ENCODE measurements at regions not wholly inside any gene's neighbourhood (a gene's known extent, or its start where the extent isn't known, plus 50 kb on each side); places are given as distances from the start of the nearest gene placed in this dataset.

DNA sequence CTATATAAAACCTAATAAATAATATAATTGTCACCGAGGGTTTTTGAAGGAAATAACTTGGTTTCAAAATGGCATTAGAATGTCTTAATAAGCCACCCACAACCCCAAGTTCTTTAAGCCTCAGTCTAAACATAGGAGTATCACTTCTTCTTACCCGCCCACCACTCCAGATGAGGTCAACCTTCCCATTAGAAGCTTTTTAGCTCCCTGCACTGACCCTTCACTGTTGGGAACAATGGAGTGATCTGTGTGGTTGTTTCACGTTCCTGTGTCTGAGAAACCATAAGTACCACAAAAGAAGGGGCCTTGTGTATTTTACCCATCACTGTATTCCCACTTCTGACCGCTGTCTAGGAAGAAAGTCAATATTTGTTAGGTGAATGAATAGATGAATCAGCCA, 326.3 kb upstream of the ZNF521 start:
- Histone ChIP-seq H3K9ac (ENCODE audit: low read depth in 2 of 2, low read length in 2 of 2) (no peak overlapping the region), H3K36me3 (no peaks in the 10 kb centered on the region), H3K4me3 (no peak overlapping the region), H3K27me3 (no peaks in the 10 kb centered on the region), H3K9me3 (no peaks in the 10 kb centered on the region), H3K4me1 (no peaks in the 10 kb centered on the region), H3K27ac (no peak overlapping the region)
- TF ChIP-seq, protein P1, sequence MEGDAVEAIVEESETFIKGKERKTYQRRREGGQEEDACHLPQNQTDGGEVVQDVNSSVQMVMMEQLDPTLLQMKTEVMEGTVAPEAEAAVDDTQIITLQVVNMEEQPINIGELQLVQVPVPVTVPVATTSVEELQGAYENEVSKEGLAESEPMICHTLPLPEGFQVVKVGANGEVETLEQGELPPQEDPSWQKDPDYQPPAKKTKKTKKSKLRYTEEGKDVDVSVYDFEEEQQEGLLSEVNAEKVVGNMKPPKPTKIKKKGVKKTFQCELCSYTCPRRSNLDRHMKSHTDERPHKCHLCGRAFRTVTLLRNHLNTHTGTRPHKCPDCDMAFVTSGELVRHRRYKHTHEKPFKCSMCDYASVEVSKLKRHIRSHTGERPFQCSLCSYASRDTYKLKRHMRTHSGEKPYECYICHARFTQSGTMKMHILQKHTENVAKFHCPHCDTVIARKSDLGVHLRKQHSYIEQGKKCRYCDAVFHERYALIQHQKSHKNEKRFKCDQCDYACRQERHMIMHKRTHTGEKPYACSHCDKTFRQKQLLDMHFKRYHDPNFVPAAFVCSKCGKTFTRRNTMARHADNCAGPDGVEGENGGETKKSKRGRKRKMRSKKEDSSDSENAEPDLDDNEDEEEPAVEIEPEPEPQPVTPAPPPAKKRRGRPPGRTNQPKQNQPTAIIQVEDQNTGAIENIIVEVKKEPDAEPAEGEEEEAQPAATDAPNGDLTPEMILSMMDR (IDR thresholded peaks at IDR 0.05) = no peak
- intact Hi-C loops (cut with DNase I) = no loop called here
- no peak for DNase-seq

- intact Hi-C loops (cut with DNase I) = no loop called here
- H3K9me3 ChIP-seq = no peaks in the 10 kb centered on the region
- no peak for DNase-seq
- H3K36me3 ChIP-seq = no peaks in the 10 kb centered on the region
- H3K4me1 ChIP-seq = no peaks in the 10 kb centered on the region
- no peaks in the 10 kb centered on the region for H3K27me3 ChIP-seq
- H3K4me3 ChIP-seq = no peak overlapping the region
- no peak overlapping the region for H3K9ac ChIP-seq (ENCODE audit: low read depth in 2 of 2, low read length in 2 of 2)
- no peak overlapping the region for H3K27ac ChIP-seq
- TF ChIP-seq, protein P1 (IDR thresholded peaks at IDR 0.05) = no peak
Measured at GRCh38 chr18:25675123-25675850, 323.3 kb upstream of the ZNF521 start.

GRCh38 chr18:25674183-25674582, 322.2 kb upstream of the ZNF521 start:
- no peaks in the 10 kb centered on the region for H3K36me3 ChIP-seq
- intact Hi-C loops (cut with DNase I) = no loop called here
- H3K27ac ChIP-seq = no peak overlapping the region
- no peak overlapping the region for H3K9ac ChIP-seq (ENCODE audit: low read depth in 2 of 2, low read length in 2 of 2)
- H3K9me3 ChIP-seq = no peaks in the 10 kb centered on the region
- TF ChIP-seq, protein P1 (IDR thresholded peaks at IDR 0.05) = no peak
- no peak for DNase-seq
- no peak overlapping the region for H3K4me3 ChIP-seq
- H3K4me1 ChIP-seq = no peaks in the 10 kb centered on the region
- no peaks in the 10 kb centered on the region for H3K27me3 ChIP-seq

- no peaks in the 10 kb centered on the region for H3K27me3 ChIP-seq
- H3K4me1 ChIP-seq = no peaks in the 10 kb centered on the region
- no peak overlapping the region for H3K4me3 ChIP-seq
- no peak overlapping the region for H3K9ac ChIP-seq (ENCODE audit: low read depth in 2 of 2, low read length in 2 of 2)
- H3K27ac ChIP-seq = no peak overlapping the region
- intact Hi-C loops (cut with DNase I) = no loop called here
- H3K36me3 ChIP-seq = no peaks in the 10 kb centered on the region
- H3K9me3 ChIP-seq = no peaks in the 10 kb centered on the region
- DNase-seq = no peak
- TF ChIP-seq, protein P1 (IDR thresholded peaks at IDR 0.05) = no peak
Measured at GRCh38 chr18:25672490-25672889, 320.5 kb upstream of the ZNF521 start.

DNA sequence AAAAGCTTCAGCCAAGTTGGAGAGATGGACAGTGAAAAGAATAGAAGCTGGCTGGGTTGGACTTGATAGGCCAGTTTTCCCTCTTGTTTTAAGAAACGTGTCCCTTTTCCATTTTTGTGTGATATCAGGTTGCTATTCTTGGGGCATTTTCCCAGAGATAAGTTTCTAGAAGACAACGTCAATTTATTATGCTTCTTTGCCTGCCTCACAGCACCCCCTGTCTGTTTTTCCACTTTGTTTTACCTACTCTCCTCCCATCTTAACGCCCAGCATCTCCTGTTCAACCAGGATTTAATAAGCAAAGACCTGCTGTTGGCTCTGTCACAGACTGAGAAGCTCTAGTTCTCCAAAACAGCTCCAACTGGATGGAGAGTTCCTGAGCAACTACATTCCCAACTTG, 317.8 kb upstream of the ZNF521 start:
- Histone ChIP-seq H3K9ac (ENCODE audit: low read depth in 2 of 2, low read length in 2 of 2) (no peak overlapping the region), H3K4me3 (no peak overlapping the region), H3K9me3 (no peaks in the 10 kb centered on the region), H3K27ac (no peak overlapping the region), H3K27me3 (no peaks in the 10 kb centered on the region), H3K4me1 (no peaks in the 10 kb centered on the region), H3K36me3 (no peaks in the 10 kb centered on the region)
- DNase-seq = no peak
- TF ChIP-seq, protein P1 (IDR thresholded peaks at IDR 0.05) = no peak
- intact Hi-C loops (cut with DNase I) = no loop called here

Data from colonic mucosa (tissue), 4 donors.